ENCODE measurements at regions not wholly inside any gene's neighbourhood (a gene's known extent, or its start where the extent isn't known, plus 50 kb on each side); places are given as distances from the start of the nearest gene placed in this dataset.

DNA sequence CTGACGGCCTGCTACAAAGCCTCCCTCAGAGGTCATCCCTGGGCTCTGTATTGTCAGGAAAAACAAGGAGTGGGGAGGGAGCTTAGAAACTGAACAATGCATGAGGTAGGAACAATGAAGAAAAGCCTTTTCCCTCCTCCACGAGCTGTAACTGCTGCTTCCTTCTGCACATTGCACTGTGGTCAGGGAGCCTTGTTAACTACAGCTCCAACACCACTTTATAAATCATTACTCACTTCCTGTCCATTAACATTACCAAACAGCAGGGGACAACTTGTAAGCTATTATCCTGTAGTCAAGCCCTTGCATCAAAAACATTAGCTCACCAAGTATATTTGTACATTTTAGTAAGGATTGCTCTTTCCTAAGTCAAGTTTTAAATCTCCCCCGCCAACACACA lies 336.0 kb upstream of the NR5A2 start:
- Histone ChIP-seq H3K4me3 (ENCODE audit: low read depth, low read length) (no peak overlapping the region), H3K27ac (no peak overlapping the region), H3K27me3 (ENCODE audit: insufficient read depth, low read depth, severe bottlenecking) (no peaks in the 10 kb centered on the region), H3K9me3 (ENCODE audit: severe bottlenecking) (no peaks in the 10 kb centered on the region), H3K36me3 (no peaks in the 10 kb centered on the region)
- no peak for DNase-seq
- TF ChIP-seq, protein P1, sequence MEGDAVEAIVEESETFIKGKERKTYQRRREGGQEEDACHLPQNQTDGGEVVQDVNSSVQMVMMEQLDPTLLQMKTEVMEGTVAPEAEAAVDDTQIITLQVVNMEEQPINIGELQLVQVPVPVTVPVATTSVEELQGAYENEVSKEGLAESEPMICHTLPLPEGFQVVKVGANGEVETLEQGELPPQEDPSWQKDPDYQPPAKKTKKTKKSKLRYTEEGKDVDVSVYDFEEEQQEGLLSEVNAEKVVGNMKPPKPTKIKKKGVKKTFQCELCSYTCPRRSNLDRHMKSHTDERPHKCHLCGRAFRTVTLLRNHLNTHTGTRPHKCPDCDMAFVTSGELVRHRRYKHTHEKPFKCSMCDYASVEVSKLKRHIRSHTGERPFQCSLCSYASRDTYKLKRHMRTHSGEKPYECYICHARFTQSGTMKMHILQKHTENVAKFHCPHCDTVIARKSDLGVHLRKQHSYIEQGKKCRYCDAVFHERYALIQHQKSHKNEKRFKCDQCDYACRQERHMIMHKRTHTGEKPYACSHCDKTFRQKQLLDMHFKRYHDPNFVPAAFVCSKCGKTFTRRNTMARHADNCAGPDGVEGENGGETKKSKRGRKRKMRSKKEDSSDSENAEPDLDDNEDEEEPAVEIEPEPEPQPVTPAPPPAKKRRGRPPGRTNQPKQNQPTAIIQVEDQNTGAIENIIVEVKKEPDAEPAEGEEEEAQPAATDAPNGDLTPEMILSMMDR (IDR thresholded peaks at IDR 0.05; ENCODE audit: low read depth, low read length) = no peak

DNA sequence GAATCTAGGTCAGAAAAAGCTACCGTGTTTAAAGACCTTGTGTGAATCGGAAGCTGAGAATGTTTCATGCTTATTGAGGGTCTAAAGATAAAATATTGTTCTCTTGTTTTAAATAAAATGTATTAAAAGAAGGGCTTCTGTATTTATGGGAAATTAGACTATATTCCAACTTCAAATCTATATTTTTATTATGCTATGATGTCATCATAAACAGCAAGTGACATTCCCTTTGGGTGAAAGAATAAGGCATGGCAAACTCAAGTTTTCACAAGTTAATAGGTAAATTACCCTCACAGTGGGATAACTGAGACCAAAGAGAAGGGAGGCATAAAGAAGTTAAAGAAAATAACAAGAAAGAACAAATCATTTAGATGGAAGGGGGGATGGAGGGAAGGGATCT lies 333.8 kb upstream of the NR5A2 start:
- no peak overlapping the region for H3K27ac ChIP-seq
- no peaks in the 10 kb centered on the region for H3K27me3 ChIP-seq (ENCODE audit: insufficient read depth, low read depth, severe bottlenecking)
- no peak overlapping the region for H3K4me3 ChIP-seq (ENCODE audit: low read depth, low read length)
- TF ChIP-seq, protein P1 (IDR thresholded peaks at IDR 0.05; ENCODE audit: low read depth, low read length) = no peak
- H3K9me3 ChIP-seq (ENCODE audit: severe bottlenecking) = no peaks in the 10 kb centered on the region
- H3K36me3 ChIP-seq = no peaks in the 10 kb centered on the region
- DNase-seq = no peak

DNA sequence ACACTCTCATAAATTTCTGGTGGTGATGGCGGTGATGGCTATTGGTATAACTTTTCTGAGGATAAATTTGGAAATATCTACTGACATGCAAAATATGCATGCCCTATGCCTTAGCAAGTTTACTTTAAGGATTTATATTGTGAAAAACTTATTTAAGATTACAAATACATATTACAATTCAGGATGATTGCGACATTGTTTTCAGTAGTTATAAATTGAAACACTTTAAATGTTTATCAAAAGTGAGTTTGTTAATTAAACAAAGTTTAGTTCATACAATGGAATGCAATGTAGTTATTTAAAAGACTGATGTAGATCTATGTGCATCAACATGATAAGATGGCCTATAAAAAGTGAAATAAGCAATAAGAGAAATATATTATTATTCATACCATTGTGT lies 331.3 kb upstream of the NR5A2 start:
- H3K36me3 ChIP-seq = no peaks in the 10 kb centered on the region
- no peaks in the 10 kb centered on the region for H3K27me3 ChIP-seq (ENCODE audit: insufficient read depth, low read depth, severe bottlenecking)

DNA sequence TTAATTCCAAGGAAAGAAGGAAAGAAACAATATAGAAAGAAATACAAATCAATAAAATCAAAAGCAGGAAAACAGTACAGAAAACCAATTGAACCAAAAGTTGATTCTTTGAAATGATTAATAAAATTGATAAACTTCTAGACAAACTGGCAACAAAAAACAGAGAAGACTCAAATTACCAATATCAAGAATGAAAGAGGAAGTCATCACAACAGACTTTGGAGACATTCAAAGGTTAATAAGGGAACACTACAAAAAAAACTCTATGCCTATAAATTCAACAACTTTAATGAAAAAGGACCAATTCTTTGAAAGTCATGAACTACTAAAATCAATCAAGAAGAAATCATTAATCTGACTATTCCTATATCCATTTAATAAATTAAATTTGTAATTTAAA lies 329.3 kb upstream of the NR5A2 start:
- Histone ChIP-seq H3K4me3 (ENCODE audit: low read depth, low read length) (no peak overlapping the region), H3K27ac (no peak overlapping the region), H3K9me3 (ENCODE audit: severe bottlenecking) (no peaks in the 10 kb centered on the region), H3K36me3 (no peaks in the 10 kb centered on the region), H3K27me3 (ENCODE audit: insufficient read depth, low read depth, severe bottlenecking) (no peaks in the 10 kb centered on the region)
- DNase-seq = no peak
- TF ChIP-seq, protein P1 (IDR thresholded peaks at IDR 0.05; ENCODE audit: low read depth, low read length) = no peak

More for the DNA sequence above, 331.3 kb upstream of the NR5A2 start:
- Histone ChIP-seq H3K27ac (no peak overlapping the region), H3K4me3 (ENCODE audit: low read depth, low read length) (no peak overlapping the region), H3K9me3 (ENCODE audit: severe bottlenecking) (no peaks in the 10 kb centered on the region)
- DNase-seq = no peak
- TF ChIP-seq, protein P1 (IDR thresholded peaks at IDR 0.05; ENCODE audit: low read depth, low read length) = no peak

DNA sequence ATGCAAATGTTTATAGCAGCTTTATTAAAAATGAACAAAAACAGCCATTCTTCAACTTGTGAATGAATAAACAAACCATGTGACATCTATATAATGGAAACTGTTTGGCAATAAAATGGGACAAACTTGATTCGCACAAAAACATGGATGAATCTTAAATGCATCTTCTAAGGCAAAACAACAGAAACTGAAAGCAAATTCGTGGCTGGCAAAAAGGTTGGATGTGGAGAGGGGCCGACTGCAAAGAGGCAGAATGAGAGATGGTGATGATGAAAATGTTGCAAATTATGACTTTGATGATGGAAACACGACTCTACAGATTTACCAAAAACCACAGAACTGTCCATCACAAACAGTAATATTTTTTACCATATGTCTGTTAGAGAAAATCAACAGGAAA lies 327.0 kb upstream of the NR5A2 start:
- no peaks in the 10 kb centered on the region for H3K9me3 ChIP-seq (ENCODE audit: severe bottlenecking)
- H3K27me3 ChIP-seq (ENCODE audit: insufficient read depth, low read depth, severe bottlenecking) = no peaks in the 10 kb centered on the region
- DNase-seq = no peak
- no peak overlapping the region for H3K4me3 ChIP-seq (ENCODE audit: low read depth, low read length)
- H3K36me3 ChIP-seq = no peaks in the 10 kb centered on the region
- TF ChIP-seq, protein P1 (IDR thresholded peaks at IDR 0.05; ENCODE audit: low read depth, low read length) = no peak
- no peak overlapping the region for H3K27ac ChIP-seq

DNA sequence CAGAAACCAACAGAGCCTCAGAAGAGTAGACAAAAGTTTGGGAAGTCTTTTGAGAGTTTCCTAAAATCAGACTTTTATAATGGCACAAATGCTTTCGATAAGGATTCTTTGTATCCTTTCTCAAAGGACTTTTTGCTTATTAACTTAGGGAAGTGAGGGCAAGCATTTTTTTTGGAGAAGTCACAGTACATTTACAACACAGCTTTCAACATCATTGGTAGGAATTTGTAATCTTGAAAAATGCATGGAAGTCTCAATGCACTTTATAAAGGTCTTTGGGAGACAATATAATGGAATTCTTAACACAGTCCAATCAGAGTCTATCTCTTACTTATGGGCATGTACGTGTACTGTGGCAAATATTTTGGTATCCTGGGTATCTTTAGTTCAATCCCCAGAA lies 325.8 kb upstream of the NR5A2 start:
- no peak for DNase-seq
- no peaks in the 10 kb centered on the region for H3K9me3 ChIP-seq (ENCODE audit: severe bottlenecking)
- H3K27me3 ChIP-seq (ENCODE audit: insufficient read depth, low read depth, severe bottlenecking) = no peaks in the 10 kb centered on the region
- no peak overlapping the region for H3K27ac ChIP-seq
- no peaks in the 10 kb centered on the region for H3K36me3 ChIP-seq
- TF ChIP-seq, protein P1 (IDR thresholded peaks at IDR 0.05; ENCODE audit: low read depth, low read length) = no peak
- H3K4me3 ChIP-seq (ENCODE audit: low read depth, low read length) = no peak overlapping the region
